Psoas muscle (tissue), 7 donors: ENCODE measurements at regions not wholly inside any gene's neighbourhood (a gene's known extent, or its start where the extent isn't known, plus 50 kb on each side); places are given as distances from the start of the nearest gene placed in this dataset.

Source experiments
- ATAC-seq, 4 donors: fragments of 200-7000 bp; cut with Tn5 transposase; one replicate each; pipeline ENCODE4 v1.9.1; 2020; ENCODE audit warnings: moderate library complexity in 3 of 4, mild to moderate bottlenecking in 2 of 4
- DNase-seq, 2 donors: peaks; one replicate each; pipeline ENCODE4 v3.0.0-alpha.2; 2020
- H3K27ac ChIP-seq: fragments of 200-600 bp; one replicate; pipeline ENCODE4 v1.8.0; 2022
- H3K27me3 ChIP-seq, 3 donors: fragments of 200-600 bp in 1 of 3; one replicate each; pipeline versions ENCODE4 v1.6.1 to v1.8.0; 2013 to 2022; ENCODE audit warnings: low read length in 2 of 3, mild to moderate bottlenecking in 2 of 3, moderate library complexity in 1 of 3; ENCODE audit not compliant: insufficient read depth in 3 of 3
- H3K36me3 ChIP-seq, 2 donors: fragments of 200-600 bp in 1 of 2; one replicate each; pipeline versions ENCODE4 v1.6.1 to v1.8.0; 2013 to 2022; ENCODE audit warnings: low read depth in 1 of 2, mild to moderate bottlenecking in 1 of 2, moderate library complexity in 1 of 2; ENCODE audit not compliant: insufficient read depth in 1 of 2
- H3K4me1 ChIP-seq: fragments of 200-600 bp; one replicate; pipeline ENCODE4 v1.8.0; 2022
- H3K4me3 ChIP-seq: fragments of 200-600 bp; one replicate; pipeline ENCODE4 v1.8.0; 2022; ENCODE audit warnings: mild to moderate bottlenecking
- H3K9me3 ChIP-seq: fragments of 200-600 bp; one replicate; pipeline ENCODE4 v1.8.0; 2022
- CTCF ChIP-seq: fragments of 200-600 bp; IDR thresholded peaks from one replicate; pipeline ENCODE4 v1.8.0; 2022; ENCODE audit warnings: antibody characterized with exemption
- WGBS, 3 donors: extraction: QIAGEN DNeasy Blood & Tissue Kit; methylation state at CpG; one replicate each; pipeline versions ENCODE4 v1.1.6 to v1.1.7; 2013; 5-methylcytosine and 5-hydroxymethylcytosine counted together
- intact Hi-C, 2 donors: fragments of 100-400 bp; cut with DNase I; formaldehyde crosslinking; loops; one replicate each; pipeline versions ENCODE4 v1.11.0 to v1.14.2; 2022
- donor health status: healthy with polysubstance abuse.
- donor health status: DM: no; HTN: no; CAD: no; lungs with moderate emphysema.
- donor health status: Bipolar disorder and iron deficiency.
- donor health status: healthy.
- donor health status: DM: yes; HTN: yes; CAD: no.
- donor health status: DM: no; HTN: no; CAD: no.
- donor health status: DM: yes; HTN: yes; CAD: no.

GRCh38 chr14:94880106-94880505 lies 110.2 kb upstream of the GSC start:
- intact Hi-C loops, result no loop called here
- Histone ChIP-seq H3K4me3 (no peak overlapping the region), H3K27me3 (peaks cover 0 to 7% (median 3%) of the 10 kb centered on the region in 3 donors), H3K9me3 (no peaks in the 10 kb centered on the region), H3K36me3 (no peaks in the 10 kb centered on the region), H3K4me1 (no peaks in the 10 kb centered on the region), H3K27ac (no peak overlapping the region)
- DNase-seq (no peak), ATAC-seq (no peak)
- 66 to 75% (median 67%) methylated on average over 5 of the region's 5 CpGs for WGBS, 3 donors
- no peak for TF ChIP-seq CTCF

DNA sequence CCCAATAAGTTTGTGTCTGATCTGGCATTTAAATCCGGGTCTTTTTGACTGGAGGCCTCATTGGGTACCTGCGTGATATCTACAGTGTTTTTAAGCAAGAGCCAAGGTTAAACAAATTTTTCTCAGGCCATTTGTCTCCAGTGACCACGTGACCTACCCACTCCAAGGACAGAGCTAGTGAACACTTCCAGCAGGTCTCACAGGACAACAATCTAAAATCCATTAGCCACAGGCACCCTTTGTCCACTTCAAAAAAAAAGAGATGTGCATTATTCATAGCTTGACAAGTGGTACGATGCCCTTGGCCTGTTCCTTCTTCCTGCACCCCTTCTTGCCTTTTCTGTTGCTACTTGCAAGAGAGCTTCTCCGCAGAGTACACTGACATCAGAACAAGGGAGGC lies 109.6 kb upstream of the GSC start:
- Histone ChIP-seq H3K27ac (no peak overlapping the region), H3K27me3 (peaks cover 0 to 7% (median 3%) of the 10 kb centered on the region in 3 donors), H3K4me1 (no peaks in the 10 kb centered on the region), H3K4me3 (no peak overlapping the region), H3K9me3 (no peaks in the 10 kb centered on the region), H3K36me3 (no peaks in the 10 kb centered on the region)
- no peak for ATAC-seq
- no peak for DNase-seq
- WGBS, 3 donors, result 60 to 80% (median 68%) methylated on average over 5 of the region's 5 CpGs
- intact Hi-C loops, result no loop called here
- no peak for TF ChIP-seq CTCF

DNA sequence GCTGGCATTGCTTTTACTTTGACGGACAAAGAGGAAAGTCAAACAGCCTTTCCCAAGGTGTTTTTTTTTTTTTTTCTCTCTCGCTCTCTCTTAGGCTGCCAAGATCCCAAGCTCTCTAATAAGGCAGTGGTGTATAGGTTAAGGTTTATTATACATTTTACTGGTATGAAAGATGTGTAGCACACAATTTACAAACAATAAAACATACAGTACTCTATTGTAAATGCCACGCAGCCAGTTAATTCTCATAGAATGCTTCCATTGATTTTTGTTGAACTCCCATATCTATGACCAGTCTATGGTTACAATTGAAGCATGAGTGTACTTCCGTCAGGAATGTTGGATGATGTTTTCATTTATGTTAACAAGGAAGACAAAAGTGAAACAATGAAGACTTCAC lies 106.4 kb upstream of the GSC start:
- H3K4me3 ChIP-seq, result no peak overlapping the region
- 59 to 67% (median 61%) methylated on average over 4 of the region's 4 CpGs for WGBS, 3 donors
- no peaks in the 10 kb centered on the region for H3K4me1 ChIP-seq
- no peak for TF ChIP-seq CTCF
- DNase-seq (no peak), ATAC-seq (no peak)
- H3K36me3 ChIP-seq, result no peaks in the 10 kb centered on the region
- intact Hi-C loops, result no loop called here
- H3K9me3 ChIP-seq, result no peaks in the 10 kb centered on the region
- H3K27ac ChIP-seq, result no peak overlapping the region
- H3K27me3 ChIP-seq, result peaks cover 0 to 6% (median 5%) of the 10 kb centered on the region in 3 donors

DNA sequence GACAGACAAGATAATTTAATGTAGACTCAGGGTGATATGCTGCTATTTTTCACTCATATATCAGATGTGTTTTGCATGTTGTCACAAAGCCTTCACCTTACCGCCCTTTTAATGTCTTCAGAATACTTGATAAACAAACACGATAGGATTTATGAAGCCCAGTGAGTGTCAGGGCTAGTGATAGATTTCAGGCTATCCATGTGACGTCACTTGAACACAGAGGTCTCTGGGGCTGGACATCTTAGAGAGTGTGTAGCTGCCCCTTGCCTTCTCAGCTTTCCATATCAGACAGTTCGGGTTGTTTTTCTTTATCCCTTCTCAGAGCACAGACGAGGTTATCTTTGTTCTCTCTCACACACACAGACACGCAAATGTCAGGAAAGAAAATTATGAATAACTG lies 105.3 kb upstream of the GSC start:
- H3K27ac ChIP-seq, result no peak overlapping the region
- no peak for ATAC-seq
- intact Hi-C loops, result no loop called here
- H3K27me3 ChIP-seq, result peaks cover 1 to 5% (median 5%) of the 10 kb centered on the region in 3 donors
- H3K4me1 ChIP-seq, result no peaks in the 10 kb centered on the region
- no peaks in the 10 kb centered on the region for H3K9me3 ChIP-seq
- DNase-seq, result no peak
- no peak for TF ChIP-seq CTCF
- no peak overlapping the region for H3K4me3 ChIP-seq
- WGBS, 3 donors, result 71 to 74% (median 73%) methylated on average over 6 of the region's 6 CpGs
- H3K36me3 ChIP-seq, result no peaks in the 10 kb centered on the region

- Histone ChIP-seq H3K4me3 (no peak overlapping the region), H3K9me3 (no peaks in the 10 kb centered on the region), H3K27ac (no peak overlapping the region), H3K36me3 (no peaks in the 10 kb centered on the region), H3K4me1 (no peaks in the 10 kb centered on the region), H3K27me3 (peaks cover 6 to 9% (median 6%) of the 10 kb centered on the region in 3 donors)
- intact Hi-C loops, result no loop called here
- 83 to 95% (median 91%) methylated on average over 3 of the region's 3 CpGs for WGBS, 3 donors
- TF ChIP-seq CTCF, result no peak
- no peak for DNase-seq
- no peak for ATAC-seq
These were observed 98.8 kb upstream of the GSC start for GRCh38 chr14:94868772-94869072.
